NCI-H187 (cell line): ENCODE measurements at regions not wholly inside any gene's neighbourhood (a gene's known extent, or its start where the extent isn't known, plus 50 kb on each side); places are given as distances from the start of the nearest gene placed in this dataset.
"Not testable (repeated sequence)": the region's sequence is repeated elsewhere in the genome, so short reads cannot be mapped to it uniquely, and the experiment has no call there.

ENCODE experiments used
- DNase-seq, 2 experiments: peaks; one replicate each; lab custom pipeline; 2025; lab: John Stamatoyannopoulos, UW

DNA sequence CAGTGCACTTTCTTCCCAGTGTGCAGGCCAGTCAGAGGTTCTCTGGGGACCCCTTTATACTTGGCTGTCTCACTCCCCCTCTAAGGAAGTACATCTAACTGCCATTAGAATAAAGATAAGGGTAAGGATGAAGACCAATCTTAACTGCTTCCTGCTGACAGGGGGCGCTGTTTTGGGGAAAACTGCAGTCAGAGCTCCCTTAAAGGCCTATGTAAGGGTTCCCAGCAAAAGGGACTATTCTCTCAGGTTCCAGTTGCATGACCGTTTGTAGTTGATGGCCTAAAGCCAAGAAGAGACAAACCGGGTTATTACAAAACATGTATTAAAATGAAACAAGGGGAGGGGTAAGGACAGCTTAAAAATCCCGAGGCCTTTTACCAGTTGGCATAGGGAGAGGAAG lies 115.6 kb upstream of the SPIN4 start:
- no peak for DNase-seq

- no peak for DNase-seq
Measured at GRCh38 chrX:63458981-63459380, 107.8 kb upstream of the SPIN4 start.

DNA sequence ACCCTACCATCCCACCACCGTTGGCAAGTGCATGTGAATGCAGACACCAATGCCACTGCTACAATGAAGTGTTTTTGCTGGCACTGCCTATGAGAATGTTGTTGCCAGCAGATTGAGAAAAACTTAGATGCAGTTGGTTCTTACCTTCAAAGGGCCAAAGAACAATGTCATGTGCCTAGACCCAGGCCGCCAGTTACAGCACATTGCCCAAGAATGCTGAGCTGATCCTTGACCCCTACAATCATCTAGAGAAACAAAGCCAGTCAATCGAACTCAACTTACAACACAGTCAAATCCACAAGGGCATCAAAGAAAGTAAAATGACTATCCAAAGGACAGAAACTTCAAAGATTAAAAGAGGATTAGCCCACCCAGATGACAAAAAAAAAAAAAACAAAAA lies 102.4 kb upstream of the SPIN4 start:
- DNase-seq = no peak

- no peak for DNase-seq
Measured at GRCh38 chrX:63441717-63442116, 90.6 kb upstream of the SPIN4 start.

DNA sequence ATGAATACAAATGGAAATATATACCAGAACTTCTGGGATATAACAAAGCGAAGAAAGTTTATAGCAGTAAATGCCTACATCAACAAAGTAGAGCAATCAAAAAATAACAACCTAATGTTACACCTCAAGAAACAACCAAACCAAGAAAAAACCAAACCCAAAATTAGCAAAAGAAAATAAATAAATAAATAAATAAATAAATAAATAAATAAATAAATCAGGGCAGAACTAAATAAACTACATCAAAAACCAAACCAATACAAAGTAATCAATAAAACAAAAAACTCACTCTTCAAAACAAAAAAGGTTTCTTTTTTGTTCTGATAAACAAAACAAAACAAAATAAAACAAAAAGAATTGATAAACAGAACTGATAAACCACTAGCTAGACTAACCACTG lies 88.4 kb upstream of the SPIN4 start:
- no peak for DNase-seq

DNA sequence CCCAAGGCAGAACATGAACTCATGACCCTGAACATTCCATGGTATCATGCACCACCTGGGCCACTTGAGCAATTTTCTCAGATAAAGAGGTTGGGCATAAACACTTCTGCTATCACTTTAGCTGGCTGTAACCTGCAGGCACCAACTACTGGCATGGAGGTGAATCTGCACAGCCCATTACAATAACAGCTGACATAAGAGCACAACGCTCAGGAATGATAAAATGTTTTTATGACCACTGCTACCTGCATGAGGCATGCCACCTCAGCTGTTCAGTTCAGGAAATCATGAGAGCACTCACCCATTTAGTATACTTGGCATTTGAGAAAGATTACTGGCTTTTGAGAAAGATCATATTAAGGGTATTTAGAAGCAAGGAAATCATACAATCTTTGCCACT lies 85.7 kb upstream of the SPIN4 start:
- DNase-seq = no peak

DNA sequence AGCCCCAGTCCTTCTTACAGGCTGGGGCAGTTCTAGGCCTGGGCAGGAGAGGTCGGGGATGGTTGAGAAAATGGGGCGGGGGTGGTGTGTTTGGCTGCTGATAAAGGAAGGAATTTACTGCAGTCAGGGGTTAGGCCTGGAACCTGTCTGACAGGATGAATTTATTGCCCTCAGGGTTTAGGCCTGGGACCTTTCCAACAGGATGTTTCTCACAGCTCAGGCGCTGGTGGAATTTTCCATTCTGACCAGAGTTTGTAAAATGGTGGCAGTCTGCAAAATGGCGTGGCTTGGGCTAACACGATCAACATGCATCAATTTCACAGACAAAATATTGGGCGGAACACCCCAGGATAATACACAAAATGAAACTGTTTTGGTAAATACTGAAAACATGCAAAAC lies 83.5 kb upstream of the SPIN4 start:
- no peak for DNase-seq

DNA sequence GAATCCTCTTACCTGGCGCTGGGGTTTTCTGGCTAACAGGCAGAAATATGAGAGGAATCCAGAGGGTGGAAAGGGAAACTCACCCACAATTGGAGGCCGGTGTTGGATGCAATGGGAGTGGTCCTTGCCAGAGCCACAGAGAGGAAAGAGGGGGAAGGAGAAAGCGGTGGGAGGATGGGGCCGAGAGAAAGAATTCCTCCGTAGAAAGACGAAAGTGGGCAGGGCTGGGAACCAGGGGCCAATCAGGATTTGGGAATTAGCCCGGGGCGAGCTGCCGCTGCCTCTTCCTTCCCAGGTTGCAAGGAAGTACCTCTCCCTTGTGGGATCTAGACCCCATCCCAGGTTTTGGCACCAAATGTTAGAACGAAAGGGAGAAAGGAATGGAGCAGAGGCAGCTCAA lies 83.1 kb upstream of the SPIN4 start:
- DNase-seq = no peak

DNA sequence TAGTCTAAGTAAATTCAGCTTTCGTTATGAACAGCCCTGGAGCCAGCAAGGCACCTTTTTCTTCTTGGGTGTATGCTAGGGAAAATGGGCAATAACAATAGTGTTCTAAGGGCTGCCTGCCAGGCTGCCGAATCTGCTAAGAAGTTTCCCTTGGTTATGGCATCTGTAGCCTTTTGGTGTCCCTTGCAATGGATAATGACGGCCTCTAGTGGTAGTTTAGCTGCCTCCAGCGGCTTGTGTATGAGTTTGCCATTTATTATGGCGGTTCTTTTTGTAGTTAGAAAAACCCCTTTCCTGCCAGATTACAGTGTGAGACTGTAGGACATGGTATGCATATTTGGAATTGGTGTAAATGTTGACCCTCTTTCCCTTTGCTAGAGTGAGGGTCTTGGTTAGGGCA lies 78.9 kb upstream of the SPIN4 start:
- no peak for DNase-seq

DNA sequence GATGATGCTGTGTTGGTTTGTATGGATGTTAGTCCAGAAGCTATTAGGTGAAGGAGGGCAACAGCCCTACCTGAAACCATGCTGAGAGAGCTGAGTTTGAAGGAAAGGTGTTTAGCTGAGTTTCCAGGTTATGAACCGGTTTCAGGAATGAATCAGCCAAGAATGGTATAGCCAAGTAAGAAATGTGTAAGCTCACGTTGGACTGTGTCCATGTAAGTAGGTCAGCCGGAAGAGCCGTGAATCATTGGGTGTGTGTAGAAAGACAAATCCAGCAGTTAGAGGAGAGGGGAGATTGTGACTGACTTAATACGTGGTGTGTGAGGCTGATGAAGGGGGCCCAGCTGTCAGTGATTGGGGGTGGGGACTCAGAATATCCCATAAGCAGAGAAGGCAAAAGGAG lies 77.2 kb upstream of the SPIN4 start:
- DNase-seq = no peak

DNA sequence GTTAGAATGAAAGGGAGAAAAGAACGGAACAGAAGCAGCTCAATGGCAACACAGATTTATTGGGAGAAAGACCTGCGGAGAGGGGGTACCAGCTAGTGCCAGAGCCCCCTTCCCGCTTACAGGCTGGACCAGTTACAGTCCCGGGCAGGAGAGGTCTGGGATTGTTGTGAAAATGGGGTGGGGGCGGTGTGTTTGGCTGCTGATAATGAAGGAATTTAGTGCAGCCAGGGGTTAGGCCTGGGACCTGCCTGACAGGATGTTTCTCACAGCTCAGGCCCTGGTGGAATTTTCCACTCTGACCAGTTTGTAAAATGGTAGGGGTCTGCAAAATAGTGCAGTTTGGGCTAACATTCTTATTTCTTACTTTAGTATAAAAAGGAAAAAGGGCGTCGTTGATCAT lies 75.4 kb upstream of the SPIN4 start:
- no peak for DNase-seq

DNA sequence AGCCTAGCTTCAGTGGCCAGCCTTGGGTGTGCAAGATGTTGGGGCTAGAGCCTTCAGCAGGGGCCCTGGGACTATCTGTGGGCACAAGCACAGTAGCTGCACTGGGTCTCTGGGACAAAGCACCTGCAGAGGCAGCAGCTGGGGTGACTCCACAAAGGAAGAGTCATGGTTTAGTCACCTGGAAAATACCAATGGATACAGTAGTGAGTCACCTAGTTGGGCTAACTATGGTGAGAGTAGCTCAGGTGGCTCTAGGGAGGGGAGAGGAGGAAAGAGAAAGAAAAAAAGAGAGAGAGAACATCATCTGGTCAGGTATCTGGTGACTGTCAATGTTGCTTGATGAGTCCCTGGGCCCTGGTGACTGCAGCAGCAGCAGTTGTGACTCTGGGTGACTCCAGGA lies 72.9 kb upstream of the SPIN4 start:
- DNase-seq = no peak

DNA sequence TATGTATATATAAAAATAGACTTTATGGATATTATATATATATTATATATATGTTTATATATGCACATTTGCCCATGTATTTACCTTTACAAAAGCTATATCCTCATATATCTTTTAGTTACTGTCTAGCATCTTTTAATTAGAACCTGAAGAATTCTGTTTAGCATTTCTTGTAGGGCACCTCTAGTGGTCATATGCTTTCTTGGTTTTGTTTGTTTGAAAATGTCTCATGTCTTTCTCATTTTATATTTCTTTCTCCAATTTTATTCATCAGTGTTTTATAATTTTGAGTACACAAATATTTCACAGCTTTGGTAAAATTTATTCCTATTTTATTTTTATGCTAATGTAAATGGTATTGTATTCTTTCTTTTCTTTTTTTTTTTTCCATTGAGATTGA lies 70.3 kb upstream of the SPIN4 start:
- no peak for DNase-seq

GRCh38 chrX:63418211-63418610 lies 67.1 kb upstream of the SPIN4 start:
- no peak for DNase-seq

- no peak for DNase-seq
Measured at GRCh38 chrX:63417649-63418048, 66.5 kb upstream of the SPIN4 start.

- not testable (repeated sequence) for DNase-seq
Measured at GRCh38 chrX:63409934-63410333, 58.8 kb upstream of the SPIN4 start.

DNA sequence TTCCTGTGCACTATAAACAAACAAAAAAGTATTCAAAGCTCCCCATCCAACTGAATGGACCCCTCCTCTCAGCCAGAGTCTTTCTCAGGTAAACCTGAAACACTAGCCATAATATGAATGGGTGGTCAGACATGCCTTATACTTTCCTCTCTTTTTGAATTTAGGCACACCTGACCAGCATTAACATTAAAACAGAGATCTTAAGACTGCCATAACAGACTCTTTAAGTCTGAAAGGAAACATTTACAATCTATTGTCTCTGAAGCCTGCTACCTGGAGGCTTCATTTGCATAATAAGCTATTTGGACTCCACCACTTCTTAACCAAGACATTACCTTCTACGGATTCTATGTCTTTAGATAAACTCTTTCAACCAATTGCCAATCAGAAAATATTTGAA lies 56.9 kb upstream of the SPIN4 start:
- no peak for DNase-seq

- DNase-seq = no peak
Measured at GRCh38 chrX:63404332-63404731, 53.2 kb upstream of the SPIN4 start.

DNA sequence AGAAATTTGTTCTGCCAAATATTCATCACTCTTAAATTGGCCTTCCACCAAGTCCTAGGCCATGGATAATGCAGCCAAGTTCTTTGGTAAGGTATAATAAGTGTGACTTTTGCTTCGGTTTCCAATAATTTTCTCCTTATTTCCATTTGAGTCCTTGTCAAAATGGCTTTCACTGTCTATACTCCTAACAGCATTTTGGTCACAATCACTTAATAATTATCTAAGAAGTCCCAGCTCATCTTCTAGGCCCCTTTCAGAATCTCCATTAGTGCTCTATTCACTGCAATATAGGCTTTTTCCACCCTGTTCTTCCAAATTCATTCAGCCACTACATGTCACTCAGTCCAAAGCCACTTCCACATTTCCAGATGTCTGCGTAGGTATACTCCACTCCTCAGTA lies 51.0 kb upstream of the SPIN4 start:
- DNase-seq = no peak
